HEK293T (cell line): ENCODE measurements at regions not wholly inside any gene's neighbourhood (a gene's known extent, or its start where the extent isn't known, plus 50 kb on each side); places are given as distances from the start of the nearest gene placed in this dataset.

ENCODE experiments used
- CTCF ChIA-PET: fragments of 350-600 bp; formaldehyde crosslinking; extraction: SDS; loops from one replicate; lab custom pipeline; 2021; ENCODE audit warnings: antibody characterized with exemption, inconsistent platforms; lab: Yijun Ruan, JAX
- POLR2A ChIA-PET: fragments of 350-600 bp; formaldehyde crosslinking; extraction: SDS; loops from one replicate; lab custom pipeline; 2020; ENCODE audit warnings: antibody characterized with exemption, inconsistent platforms; lab: Yijun Ruan, JAX
- DNase-seq: peaks from one replicate; pipeline ENCODE4 v3.0.0; 2012; ENCODE audit warnings: mixed read lengths; ENCODE audit errors: extremely low spot score
- ARNT ChIP-seq: fragments of 450-650 bp; IDR thresholded peaks from 2 replicates; pipeline ENCODE4 v1.6.1; 2017; ENCODE audit warnings: mild to moderate bottlenecking
- BHLHE40 ChIP-seq: fragments of 450-650 bp; IDR thresholded peaks from 2 replicates; pipeline ENCODE4 v1.6.1; 2016; ENCODE audit warnings: mild to moderate bottlenecking, moderate library complexity, borderline replicate concordance
- CTBP1 ChIP-seq: fragments of 450-650 bp; IDR thresholded peaks from 2 replicates; pipeline ENCODE4 v1.6.1; 2016; ENCODE audit warnings: borderline replicate concordance
- ELF4 ChIP-seq: fragments of 450-650 bp; IDR thresholded peaks from 2 replicates; pipeline ENCODE4 v1.6.1; 2017; ENCODE audit warnings: antibody characterized with exemption
- FOXA1 ChIP-seq: fragments of 450-650 bp; IDR thresholded peaks from 2 replicates; pipeline ENCODE4 v1.6.1; 2016; ENCODE audit warnings: mild to moderate bottlenecking
- FOXK2 ChIP-seq: fragments of 450-650 bp; IDR thresholded peaks from 2 replicates; pipeline ENCODE4 v1.6.1; 2016; ENCODE audit warnings: mild to moderate bottlenecking
- FOXM1 ChIP-seq: fragments of 450-650 bp; IDR thresholded peaks from 2 replicates; pipeline ENCODE4 v1.6.1; 2017; ENCODE audit warnings: mild to moderate bottlenecking, borderline replicate concordance
- HDGF ChIP-seq: fragments of 450-650 bp; IDR thresholded peaks from 2 replicates; pipeline ENCODE4 v1.6.1; 2017; ENCODE audit warnings: antibody characterized with exemption, borderline replicate concordance
- L3MBTL2 ChIP-seq: fragments of 450-650 bp; conservative IDR thresholded peaks from 2 replicates; pipeline ENCODE4 v1.6.1; 2016; ENCODE audit warnings: mild to moderate bottlenecking
- LEF1 ChIP-seq: fragments of 450-650 bp; IDR thresholded peaks from 2 replicates; pipeline ENCODE4 v1.6.1; 2017; ENCODE audit warnings: mild to moderate bottlenecking, borderline replicate concordance
- NFRKB ChIP-seq: fragments of 450-650 bp; IDR thresholded peaks from 2 replicates; pipeline ENCODE4 v1.6.1; 2016; ENCODE audit warnings: mild to moderate bottlenecking, moderate library complexity
- PKNOX1 ChIP-seq: fragments of 450-650 bp; IDR thresholded peaks from 2 replicates; pipeline ENCODE4 v1.6.1; 2016
- SP1 ChIP-seq: fragments of 450-650 bp; IDR thresholded peaks from 2 replicates; pipeline ENCODE4 v1.6.1; 2017
- SUZ12 ChIP-seq: fragments of 450-650 bp; IDR thresholded peaks from 2 replicates; pipeline ENCODE4 v1.6.1; 2016; ENCODE audit warnings: mild to moderate bottlenecking
- TARDBP ChIP-seq: fragments of 450-650 bp; IDR thresholded peaks from 2 replicates; pipeline ENCODE4 v1.6.1; 2016
- ZNF384 ChIP-seq: fragments of 450-650 bp; IDR thresholded peaks from 2 replicates; pipeline ENCODE4 v1.6.1; 2016

GRCh38 chr1:177592624-177593023 lies 377.2 kb downstream of the SEC16B start:
- no peak for DNase-seq
- ChIA-PET CTCF (no interaction called here), POLR2A (no interaction called here)
- no peak for TF ChIP-seq ZNF384
- no peak for TF ChIP-seq HDGF
- TF ChIP-seq FOXA1, result no peak
- TF ChIP-seq FOXK2, result no peak
- TF ChIP-seq PKNOX1, result no peak
- TF ChIP-seq BHLHE40, result no peak
- no peak for TF ChIP-seq LEF1
- no peak for TF ChIP-seq FOXM1
- no peak for TF ChIP-seq TARDBP
- TF ChIP-seq CTBP1, result no peak
- TF ChIP-seq ARNT, result no peak
- TF ChIP-seq L3MBTL2, result no peak
- no peak for TF ChIP-seq ELF4

- no peak for DNase-seq
- CTCF ChIA-PET, result no interaction called here
- TF ChIP-seq TARDBP (no peak), FOXK2 (no peak)
- POLR2A ChIA-PET, result no interaction called here
Measured at GRCh38 chr1:177591155-177591554, 378.7 kb downstream of the SEC16B start.

- TF ChIP-seq PKNOX1, result no peak
- TF ChIP-seq BHLHE40, result no peak
- TF ChIP-seq NFRKB, result no peak
- TF ChIP-seq FOXA1, result no peak
- TF ChIP-seq L3MBTL2, result no peak
- TF ChIP-seq ZNF384, result no peak
- no peak for TF ChIP-seq SUZ12
- TF ChIP-seq HDGF, result no peak
- TF ChIP-seq CTBP1, result no peak
- no peak for TF ChIP-seq LEF1
- no peak for TF ChIP-seq FOXK2
- no peak for TF ChIP-seq TARDBP
- no peak for TF ChIP-seq SP1
- TF ChIP-seq ARNT, result no peak
- TF ChIP-seq ELF4, result no peak
- no peak for TF ChIP-seq FOXM1
- no peak for DNase-seq
- ChIA-PET CTCF (no interaction called here), POLR2A (no interaction called here)
Measured at GRCh38 chr1:177589166-177589565, 380.7 kb downstream of the SEC16B start.

DNA sequence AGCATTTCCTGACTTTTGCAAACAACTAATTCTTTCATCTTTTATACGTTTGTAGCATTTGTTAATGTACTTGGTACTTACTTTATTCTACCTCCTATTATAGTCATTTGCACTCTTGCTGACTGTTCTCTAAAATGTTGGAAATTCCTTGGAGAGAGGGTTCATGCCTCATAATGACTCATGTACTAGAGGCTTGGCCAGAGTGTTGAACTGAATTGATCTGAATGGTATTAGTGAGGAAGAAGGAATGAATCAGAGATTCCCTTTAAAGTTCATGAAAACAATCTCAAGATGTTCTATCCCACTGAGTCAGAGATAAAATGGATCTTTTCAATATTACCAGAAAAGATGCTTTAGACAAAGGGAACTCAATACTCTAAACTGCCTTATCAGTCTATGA lies 383.4 kb downstream of the SEC16B start:
- TF ChIP-seq FOXA1, result no peak
- TF ChIP-seq FOXK2, result no peak
- TF ChIP-seq NFRKB, result no peak
- TF ChIP-seq ELF4, result no peak
- TF ChIP-seq FOXM1, result no peak
- TF ChIP-seq BHLHE40, result no peak
- TF ChIP-seq PKNOX1, result no peak
- TF ChIP-seq ZNF384, result no peak
- TF ChIP-seq LEF1, result no peak
- no peak for TF ChIP-seq CTBP1
- TF ChIP-seq SUZ12, result no peak
- no peak for TF ChIP-seq TARDBP
- no peak for TF ChIP-seq HDGF
- TF ChIP-seq ARNT, result no peak
- no peak for TF ChIP-seq SP1
- no peak for TF ChIP-seq L3MBTL2
- ChIA-PET POLR2A (no interaction called here), CTCF (no interaction called here)
- DNase-seq, result no peak

DNA sequence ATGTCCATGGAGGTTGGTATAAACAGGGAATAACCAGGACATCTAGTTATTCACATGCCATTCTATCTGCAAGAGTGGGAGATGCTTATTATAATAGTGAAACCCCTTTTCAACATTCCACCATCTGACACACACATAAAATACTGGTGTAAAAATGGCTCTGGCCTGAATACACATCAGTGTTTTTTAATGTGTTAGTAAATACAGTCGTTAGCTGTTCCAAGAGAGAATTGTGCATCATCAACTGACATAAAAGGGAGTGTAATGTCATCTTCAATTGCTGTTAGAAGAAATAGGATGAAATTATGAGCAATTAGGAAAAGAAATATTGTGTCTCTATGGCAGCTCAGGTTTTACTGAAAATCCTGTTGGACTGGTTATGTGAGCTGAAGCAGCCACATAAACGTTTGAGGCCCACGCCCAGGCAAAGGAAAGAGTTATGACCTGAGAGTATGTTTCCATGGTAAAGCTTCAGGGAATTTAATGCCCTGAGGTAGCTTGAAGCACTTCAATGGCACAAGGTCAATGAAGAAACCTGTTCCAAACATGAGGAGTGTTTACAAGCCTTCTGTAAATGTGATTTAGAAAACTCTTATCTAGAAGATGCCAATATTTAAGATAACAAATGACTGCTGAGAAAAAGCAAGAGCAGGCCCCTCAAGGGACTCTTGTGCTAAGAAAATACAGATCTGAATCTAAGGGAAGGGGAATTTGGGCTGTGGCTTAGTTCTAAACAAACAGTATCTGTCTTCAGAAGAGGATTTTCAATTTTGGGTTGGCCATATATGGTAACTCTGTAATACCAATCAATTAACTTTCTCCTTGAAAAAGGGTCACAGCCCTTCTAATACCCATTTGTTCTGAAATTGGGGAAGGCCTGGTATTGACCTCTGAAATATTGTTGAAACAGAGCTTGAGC lies 384.3 kb downstream of the SEC16B start:
- POLR2A ChIA-PET, result no interaction called here
- DNase-seq, result no peak
- TF ChIP-seq SUZ12, result no peak
- no peak for TF ChIP-seq LEF1
- TF ChIP-seq FOXM1, result no peak
- no peak for TF ChIP-seq ZNF384
- TF ChIP-seq ELF4, result no peak
- TF ChIP-seq FOXA1, result no peak
- no peak for TF ChIP-seq CTBP1
- TF ChIP-seq TARDBP, result no peak
- TF ChIP-seq PKNOX1, result no peak
- no peak for TF ChIP-seq SP1
- TF ChIP-seq L3MBTL2, result no peak
- TF ChIP-seq HDGF, result no peak
- no peak for TF ChIP-seq ARNT
- TF ChIP-seq BHLHE40, result no peak
- TF ChIP-seq FOXK2, result no peak
- no peak for TF ChIP-seq NFRKB
- CTCF ChIA-PET, result no interaction called here
